ENCODE measurements at regions not wholly inside any gene's neighbourhood (a gene's known extent, or its start where the extent isn't known, plus 50 kb on each side); places are given as distances from the start of the nearest gene placed in this dataset.

GRCh38 chr6:169845426-169846285, 94.2 kb downstream of the ERMARD start:
- DNase-seq (ENCODE audit: low read depth): no peak

GRCh38 chr6:169844946-169845345, 93.5 kb downstream of the ERMARD start:
- no peak for DNase-seq (ENCODE audit: low read depth)
- TF ChIP-seq CTCF (IDR thresholded peaks at IDR 0.05; ENCODE audit: low read length, missing control alignments): no peak
- H3K4me3 ChIP-seq (replicated peaks; ENCODE audit: low read depth, low read length): no peak overlapping the region

More at GRCh38 chr6:169845426-169846285, 94.2 kb downstream of the ERMARD start:
- TF ChIP-seq CTCF (IDR thresholded peaks at IDR 0.05; ENCODE audit: low read length, missing control alignments): no peak
- H3K4me3 ChIP-seq (replicated peaks; ENCODE audit: low read depth, low read length): no peak overlapping the region

- no peak for DNase-seq (ENCODE audit: low read depth)
- H3K4me3 ChIP-seq (replicated peaks; ENCODE audit: low read depth, low read length): no peak overlapping the region
- no peak for TF ChIP-seq CTCF (IDR thresholded peaks at IDR 0.05; ENCODE audit: low read length, missing control alignments)
Measured at GRCh38 chr6:169843991-169844390, 92.6 kb downstream of the ERMARD start.

- no peak for DNase-seq (ENCODE audit: low read depth)
- TF ChIP-seq CTCF (IDR thresholded peaks at IDR 0.05; ENCODE audit: low read length, missing control alignments): no peak
- no peak overlapping the region for H3K4me3 ChIP-seq (replicated peaks; ENCODE audit: low read depth, low read length)
Measured at GRCh38 chr6:169843110-169843509, 91.7 kb downstream of the ERMARD start.

- no peak for TF ChIP-seq CTCF (IDR thresholded peaks at IDR 0.05; ENCODE audit: low read length, missing control alignments)
- H3K4me3 ChIP-seq (replicated peaks; ENCODE audit: low read depth, low read length): no peak overlapping the region
Measured at GRCh38 chr6:169841907-169842606, 90.6 kb downstream of the ERMARD start.

GRCh38 chr6:169841251-169841650, 89.8 kb downstream of the ERMARD start:
- H3K4me3 ChIP-seq (replicated peaks; ENCODE audit: low read depth, low read length): no peak overlapping the region
- TF ChIP-seq CTCF (IDR thresholded peaks at IDR 0.05; ENCODE audit: low read length, missing control alignments): no peak
- no peak for DNase-seq (ENCODE audit: low read depth)

More at GRCh38 chr6:169841907-169842606, 90.6 kb downstream of the ERMARD start:
- no peak for DNase-seq (ENCODE audit: low read depth)

Measured in fibroblast of pulmonary artery (primary cell).